Endothelial cell (in vitro differentiated cells): ENCODE measurements at regions not wholly inside any gene's neighbourhood (a gene's known extent, or its start where the extent isn't known, plus 50 kb on each side); places are given as distances from the start of the nearest gene placed in this dataset.

ENCODE experiments used
- DNase-seq: peaks from one replicate; pipeline ENCODE4 v3.0.0; 2021; ENCODE audit warnings: low spot score
- H3K27ac Mint-ChIP-seq: one replicate; pipeline ENCODE4 v1.8.0; 2021; ENCODE audit warnings: mixed read lengths, inconsistent platforms; ENCODE audit not compliant: unreplicated experiment
- H3K27me3 Mint-ChIP-seq: one replicate; pipeline ENCODE4 v1.8.0; 2021; ENCODE audit warnings: mild to moderate bottlenecking, moderate library complexity, mixed read lengths, inconsistent platforms; ENCODE audit not compliant: unreplicated experiment
- H3K36me3 Mint-ChIP-seq: one replicate; pipeline ENCODE4 v1.8.0; 2021; ENCODE audit warnings: mild to moderate bottlenecking, low read depth, mixed read lengths, inconsistent platforms; ENCODE audit not compliant: unreplicated experiment
- H3K4me1 Mint-ChIP-seq: one replicate; pipeline ENCODE4 v1.8.0; 2021; ENCODE audit warnings: mild to moderate bottlenecking, mixed read lengths, inconsistent platforms; ENCODE audit not compliant: unreplicated experiment
- H3K4me3 Mint-ChIP-seq: one replicate; pipeline ENCODE4 v1.8.0; 2021; ENCODE audit warnings: mild to moderate bottlenecking, mixed read lengths, inconsistent platforms; ENCODE audit not compliant: unreplicated experiment
- H3K9me3 Mint-ChIP-seq: one replicate; pipeline ENCODE4 v1.8.0; 2021; ENCODE audit warnings: mixed read lengths, inconsistent platforms; ENCODE audit not compliant: unreplicated experiment
- TF ChIP-seq, protein P1 (sequence below): fragments of 200-600 bp; sonication (generic); IDR thresholded peaks from one replicate; pipeline ENCODE4 v1.5.0; 2021; ENCODE audit warnings: antibody characterized with exemption; ENCODE audit not compliant: unreplicated experiment

DNA sequence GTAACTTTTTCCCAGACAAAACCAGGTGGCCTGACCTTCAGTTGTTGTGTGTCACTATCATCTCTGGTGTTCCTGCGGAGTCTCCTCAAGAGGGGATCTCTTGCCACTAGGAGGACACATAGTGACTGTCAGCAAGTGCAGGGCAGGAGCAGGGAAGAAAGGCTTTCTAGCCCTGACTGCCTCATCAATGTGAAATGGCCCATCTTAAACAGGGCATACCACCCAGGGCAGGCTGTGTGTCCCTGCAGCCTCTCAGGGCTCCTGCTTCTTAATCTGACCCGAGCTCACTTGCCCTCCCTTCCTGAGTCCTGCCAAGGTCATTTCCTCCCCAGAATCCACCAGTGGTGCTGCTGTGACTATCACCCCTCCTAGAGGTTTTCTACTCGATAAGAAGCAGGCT is 57.4 kb upstream of the SIMC1 start:
- H3K36me3 Mint-ChIP-seq: peaks cover 6% of the 10 kb centered on the region
- no peak overlapping the region for H3K4me3 Mint-ChIP-seq
- no peak for DNase-seq
- peaks cover 2% of the 10 kb centered on the region for H3K4me1 Mint-ChIP-seq
- no peak overlapping the region for H3K27ac Mint-ChIP-seq
- no peaks in the 10 kb centered on the region for H3K9me3 Mint-ChIP-seq
- TF ChIP-seq, protein P1, sequence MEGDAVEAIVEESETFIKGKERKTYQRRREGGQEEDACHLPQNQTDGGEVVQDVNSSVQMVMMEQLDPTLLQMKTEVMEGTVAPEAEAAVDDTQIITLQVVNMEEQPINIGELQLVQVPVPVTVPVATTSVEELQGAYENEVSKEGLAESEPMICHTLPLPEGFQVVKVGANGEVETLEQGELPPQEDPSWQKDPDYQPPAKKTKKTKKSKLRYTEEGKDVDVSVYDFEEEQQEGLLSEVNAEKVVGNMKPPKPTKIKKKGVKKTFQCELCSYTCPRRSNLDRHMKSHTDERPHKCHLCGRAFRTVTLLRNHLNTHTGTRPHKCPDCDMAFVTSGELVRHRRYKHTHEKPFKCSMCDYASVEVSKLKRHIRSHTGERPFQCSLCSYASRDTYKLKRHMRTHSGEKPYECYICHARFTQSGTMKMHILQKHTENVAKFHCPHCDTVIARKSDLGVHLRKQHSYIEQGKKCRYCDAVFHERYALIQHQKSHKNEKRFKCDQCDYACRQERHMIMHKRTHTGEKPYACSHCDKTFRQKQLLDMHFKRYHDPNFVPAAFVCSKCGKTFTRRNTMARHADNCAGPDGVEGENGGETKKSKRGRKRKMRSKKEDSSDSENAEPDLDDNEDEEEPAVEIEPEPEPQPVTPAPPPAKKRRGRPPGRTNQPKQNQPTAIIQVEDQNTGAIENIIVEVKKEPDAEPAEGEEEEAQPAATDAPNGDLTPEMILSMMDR: no peak
- peaks cover 4% of the 10 kb centered on the region for H3K27me3 Mint-ChIP-seq

DNA sequence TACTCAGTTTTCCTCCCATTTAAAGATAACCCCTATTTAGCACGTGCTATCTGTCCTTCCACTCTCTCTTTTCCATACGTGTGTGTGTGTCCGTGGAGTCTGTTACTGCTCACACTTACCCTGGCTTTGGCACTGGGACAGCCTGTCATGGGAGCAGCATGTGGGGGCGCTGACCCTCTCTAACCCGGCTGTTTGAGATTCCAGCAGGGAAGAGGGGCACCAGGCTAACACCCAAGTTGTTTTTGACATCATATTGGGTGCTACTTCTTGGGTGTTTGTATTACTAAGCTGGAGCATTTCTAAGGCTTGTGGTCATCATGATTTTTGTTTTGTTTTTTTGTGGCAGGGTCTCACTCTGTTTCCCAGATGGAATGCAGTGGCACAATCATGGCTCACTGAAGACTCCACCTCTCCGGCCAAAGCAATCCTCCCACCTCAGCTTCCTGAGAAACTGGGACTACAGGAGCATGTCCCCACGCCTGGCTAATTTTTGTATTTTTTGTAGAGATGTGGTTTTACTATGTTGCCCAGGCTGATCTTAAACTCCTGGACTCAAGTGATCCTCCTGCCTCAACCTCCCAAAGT is 56.9 kb upstream of the SIMC1 start:
- no peak overlapping the region for H3K4me3 Mint-ChIP-seq
- peaks cover 6% of the 10 kb centered on the region for H3K36me3 Mint-ChIP-seq
- TF ChIP-seq, protein P1: no peak
- H3K27ac Mint-ChIP-seq: no peak overlapping the region
- peaks cover 4% of the 10 kb centered on the region for H3K27me3 Mint-ChIP-seq
- no peak for DNase-seq
- peaks cover 2% of the 10 kb centered on the region for H3K4me1 Mint-ChIP-seq
- no peaks in the 10 kb centered on the region for H3K9me3 Mint-ChIP-seq

DNA sequence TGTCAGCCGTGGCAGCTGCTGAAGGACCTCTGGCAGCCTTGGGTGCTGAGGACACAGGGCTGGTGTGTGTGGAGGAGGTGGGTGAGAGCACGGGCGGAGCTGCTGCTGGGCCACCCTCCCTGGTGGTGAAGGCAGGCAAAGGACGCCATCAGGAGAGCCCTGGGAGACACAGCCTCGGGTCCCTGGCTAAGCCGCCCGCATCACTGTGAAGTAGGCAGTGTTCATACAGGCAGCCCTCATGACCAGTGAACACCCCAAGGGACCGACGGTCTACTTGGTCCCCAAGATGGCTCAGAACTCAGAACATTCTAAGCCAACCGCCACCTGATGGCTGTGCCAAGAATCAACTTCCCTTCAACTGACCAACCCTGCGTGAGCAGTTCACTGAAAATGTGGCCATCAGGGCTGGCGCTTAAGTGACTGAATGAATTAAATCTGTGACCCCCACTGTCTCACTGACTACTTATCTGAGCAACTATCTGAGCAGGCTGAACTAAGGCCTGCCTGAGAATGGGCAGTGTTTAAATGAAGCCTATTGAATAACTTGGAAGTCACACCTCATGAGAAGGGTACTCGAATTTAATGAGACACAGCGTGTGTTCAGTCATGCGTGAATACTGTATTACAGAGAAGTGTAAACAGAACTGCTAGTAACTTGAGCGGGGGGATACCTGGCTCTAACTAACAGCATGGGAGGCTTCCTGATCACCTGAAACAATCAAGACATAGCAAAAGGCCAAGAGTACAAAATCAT is 54.7 kb upstream of the SIMC1 start:
- H3K4me1 Mint-ChIP-seq: peaks cover 2% of the 10 kb centered on the region
- H3K27ac Mint-ChIP-seq: no peak overlapping the region
- H3K9me3 Mint-ChIP-seq: no peaks in the 10 kb centered on the region
- H3K36me3 Mint-ChIP-seq: peaks cover 4% of the 10 kb centered on the region
- H3K4me3 Mint-ChIP-seq: no peak overlapping the region
- no peak for DNase-seq
- TF ChIP-seq, protein P1: no peak
- peaks cover 4% of the 10 kb centered on the region for H3K27me3 Mint-ChIP-seq

DNA sequence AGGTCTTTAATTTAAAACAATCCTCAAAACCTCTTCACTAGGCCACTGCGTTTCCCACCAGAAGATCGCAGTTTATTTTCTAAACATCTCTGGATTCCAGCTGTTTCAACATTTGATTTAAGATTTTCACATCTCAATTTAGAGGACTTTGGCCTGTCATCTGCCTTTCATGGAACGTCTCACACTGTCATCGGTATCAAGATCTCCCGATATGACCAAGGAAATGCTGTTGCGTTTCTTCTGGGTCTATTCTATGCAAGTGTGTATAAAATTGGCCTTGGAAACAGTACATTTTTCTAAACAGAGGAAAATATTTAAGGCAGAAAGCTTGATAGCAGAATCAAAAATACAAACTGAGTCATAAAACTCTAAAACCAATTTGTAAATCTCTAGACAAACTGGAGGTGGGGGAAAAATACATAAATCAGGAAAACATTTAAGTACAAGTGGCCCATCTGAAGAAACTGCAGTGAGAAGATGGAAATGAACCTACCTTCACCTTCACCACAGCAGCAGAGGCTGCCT is 53.6 kb upstream of the SIMC1 start:
- Mint-ChIP-seq H3K36me3 (no peaks in the 10 kb centered on the region), H3K27ac (no peak overlapping the region)
- TF ChIP-seq, protein P1: no peak

DNA sequence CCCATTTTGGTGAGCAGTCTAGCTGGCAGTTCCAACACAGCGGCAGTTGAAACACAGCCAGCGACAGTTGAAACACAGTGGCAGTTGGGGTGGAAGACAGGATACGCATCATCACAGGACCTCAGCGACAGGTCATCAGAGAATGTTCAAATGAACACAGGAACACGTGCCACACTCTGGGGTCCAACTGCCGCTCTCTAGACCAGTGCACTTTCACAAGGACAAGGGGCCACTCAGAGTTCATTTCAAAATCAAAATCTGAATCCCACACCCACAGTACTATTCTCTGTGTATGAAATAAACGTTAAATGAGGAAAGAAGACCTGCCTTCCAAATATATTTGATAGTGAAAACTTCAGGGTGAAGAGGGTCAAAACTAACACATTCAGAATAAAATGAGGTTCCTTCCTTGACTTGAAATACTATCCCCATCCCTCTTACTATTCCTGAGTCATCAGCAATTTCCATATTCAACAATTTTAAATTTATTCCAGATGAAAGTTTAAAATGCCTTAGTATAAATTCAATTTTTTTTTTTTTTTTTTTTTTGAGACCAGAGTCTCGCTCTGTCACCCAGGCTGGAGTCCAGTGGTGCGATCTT is 53.0 kb upstream of the SIMC1 start:
- H3K36me3 Mint-ChIP-seq: no peaks in the 10 kb centered on the region
- no peak overlapping the region for H3K27ac Mint-ChIP-seq
- H3K4me3 Mint-ChIP-seq: no peak overlapping the region
- peaks cover 2% of the 10 kb centered on the region for H3K4me1 Mint-ChIP-seq
- TF ChIP-seq, protein P1: no peak
- H3K9me3 Mint-ChIP-seq: no peaks in the 10 kb centered on the region
- DNase-seq: no peak
- H3K27me3 Mint-ChIP-seq: peaks cover 2% of the 10 kb centered on the region

More for the DNA sequence above, 53.6 kb upstream of the SIMC1 start:
- no peak for DNase-seq
- H3K4me3 Mint-ChIP-seq: no peak overlapping the region
- H3K27me3 Mint-ChIP-seq: peaks cover 4% of the 10 kb centered on the region
- no peaks in the 10 kb centered on the region for H3K9me3 Mint-ChIP-seq
- peaks cover 2% of the 10 kb centered on the region for H3K4me1 Mint-ChIP-seq
